ENCODE measurements at regions not wholly inside any gene's neighbourhood (a gene's known extent, or its start where the extent isn't known, plus 50 kb on each side); places are given as distances from the start of the nearest gene placed in this dataset.

GRCh38 chr12:93191423-93191822 lies 186.3 kb upstream of the NUDT4 start:
- DNase-seq (ENCODE audit: low read depth), result peak; percentile 67
- H3K4me3 ChIP-seq (ENCODE audit: low read length), result no peak overlapping the region
- TF ChIP-seq CTCF (conservative IDR thresholded peaks at IDR 0.05; ENCODE audit: low read length), result no peak

- TF ChIP-seq CTCF (conservative IDR thresholded peaks at IDR 0.05; ENCODE audit: low read length), result no peak
- peak overlapping the region; percentile 32 for H3K4me3 ChIP-seq (ENCODE audit: low read length)
- DNase-seq (ENCODE audit: low read depth), result peak; percentile 91
These were observed 185.8 kb upstream of the NUDT4 start for GRCh38 chr12:93191956-93192355.

- DNase-seq (ENCODE audit: low read depth), result no peak
- no peak overlapping the region for H3K4me3 ChIP-seq (ENCODE audit: low read length)
- TF ChIP-seq CTCF (conservative IDR thresholded peaks at IDR 0.05; ENCODE audit: low read length), result no peak
These were observed 184.8 kb upstream of the NUDT4 start for GRCh38 chr12:93192878-93193277.

GRCh38 chr12:93195511-93195910 lies 182.2 kb upstream of the NUDT4 start:
- DNase-seq (ENCODE audit: low read depth), result no peak
- H3K4me3 ChIP-seq (ENCODE audit: low read length), result no peak overlapping the region
- TF ChIP-seq CTCF (conservative IDR thresholded peaks at IDR 0.05; ENCODE audit: low read length), result no peak

- DNase-seq (ENCODE audit: low read depth), result peak; percentile 69
- H3K4me3 ChIP-seq (ENCODE audit: low read length), result no peak overlapping the region
- TF ChIP-seq CTCF (conservative IDR thresholded peaks at IDR 0.05; ENCODE audit: low read length), result no peak
These were observed 180.6 kb upstream of the NUDT4 start for GRCh38 chr12:93197067-93197593.

DNA sequence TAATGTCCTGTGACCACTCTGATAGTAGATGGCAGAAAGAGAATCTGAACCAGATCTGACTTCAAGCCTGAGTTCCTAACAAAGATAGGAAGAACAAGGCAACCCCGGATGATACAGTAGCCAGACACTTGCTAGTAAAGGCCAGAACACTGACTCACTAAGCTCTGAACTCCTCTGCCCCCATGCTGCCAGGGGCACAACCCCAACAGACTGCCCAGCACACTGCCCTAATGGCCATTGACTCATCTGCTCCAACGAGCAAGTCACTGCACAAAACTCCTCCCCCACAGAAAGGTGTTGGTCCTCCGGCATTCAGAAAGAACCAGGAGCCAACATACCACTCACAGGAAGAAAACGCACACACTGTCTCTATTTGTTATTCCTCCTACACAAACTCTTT lies 179.6 kb upstream of the NUDT4 start:
- H3K4me3 ChIP-seq (ENCODE audit: low read length), result no peak overlapping the region
- TF ChIP-seq CTCF (conservative IDR thresholded peaks at IDR 0.05; ENCODE audit: low read length), result no peak
- DNase-seq (ENCODE audit: low read depth), result peak; percentile 76

- no peak for DNase-seq (ENCODE audit: low read depth)
- TF ChIP-seq CTCF (conservative IDR thresholded peaks at IDR 0.05; ENCODE audit: low read length), result no peak
- H3K4me3 ChIP-seq (ENCODE audit: low read length), result no peak overlapping the region
These were observed 177.9 kb upstream of the NUDT4 start for GRCh38 chr12:93199831-93200236.

Measured in AG10803 (cell line).